ENCODE measurements at regions not wholly inside any gene's neighbourhood (a gene's known extent, or its start where the extent isn't known, plus 50 kb on each side); places are given as distances from the start of the nearest gene placed in this dataset.

DNA sequence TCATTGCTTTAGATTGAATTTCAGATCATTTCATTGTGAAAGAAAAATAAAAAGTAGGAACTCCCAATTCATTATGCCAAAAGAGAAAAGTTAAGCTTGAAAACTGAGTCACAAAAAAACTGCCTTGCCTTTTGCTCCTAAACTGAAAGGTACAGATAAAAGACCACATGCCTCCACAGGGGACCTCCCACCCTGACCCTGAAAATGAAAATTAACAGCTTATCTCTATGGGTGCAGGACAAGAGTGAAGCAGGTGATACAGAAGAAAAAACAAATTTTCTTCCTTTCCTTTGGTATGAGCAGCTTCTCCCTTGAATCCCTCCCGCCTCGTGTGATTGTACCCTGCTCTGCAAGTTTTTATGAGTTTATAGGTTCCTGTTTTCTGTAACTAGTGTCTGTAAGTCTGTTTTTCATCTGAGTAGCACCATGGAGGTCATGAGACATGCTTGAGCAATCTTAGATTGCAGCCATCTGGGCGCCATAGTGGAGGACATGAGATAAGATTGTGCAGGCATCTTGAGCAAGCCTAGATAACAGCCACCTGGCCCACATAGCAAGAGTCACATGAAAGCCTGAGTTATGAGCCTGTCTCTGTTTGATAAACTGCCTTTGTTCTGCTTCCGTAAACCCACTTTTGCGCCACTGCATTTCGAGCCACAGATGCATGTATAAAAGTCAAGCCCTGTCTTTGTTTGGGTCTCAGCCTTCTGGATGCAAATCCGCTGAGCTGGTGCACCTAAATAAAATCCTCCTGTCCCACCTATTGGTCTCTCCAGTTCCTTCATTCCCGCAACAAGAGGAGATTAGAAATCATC lies 56.2 kb upstream of the DYNC1I2 start:
- no peak for DNase-seq (ENCODE audit: low read depth)
- Histone ChIP-seq H3K4me3 (ENCODE audit: low read depth, low read length) (no peak overlapping the region), H3K27me3 (ENCODE audit: control insufficient read depth, insufficient read depth, low read length) (peaks cover 7% of the 10 kb centered on the region), H3K36me3 (ENCODE audit: control insufficient read depth, insufficient read depth, low read length) (no peaks in the 10 kb centered on the region)
- TF ChIP-seq, protein P1, sequence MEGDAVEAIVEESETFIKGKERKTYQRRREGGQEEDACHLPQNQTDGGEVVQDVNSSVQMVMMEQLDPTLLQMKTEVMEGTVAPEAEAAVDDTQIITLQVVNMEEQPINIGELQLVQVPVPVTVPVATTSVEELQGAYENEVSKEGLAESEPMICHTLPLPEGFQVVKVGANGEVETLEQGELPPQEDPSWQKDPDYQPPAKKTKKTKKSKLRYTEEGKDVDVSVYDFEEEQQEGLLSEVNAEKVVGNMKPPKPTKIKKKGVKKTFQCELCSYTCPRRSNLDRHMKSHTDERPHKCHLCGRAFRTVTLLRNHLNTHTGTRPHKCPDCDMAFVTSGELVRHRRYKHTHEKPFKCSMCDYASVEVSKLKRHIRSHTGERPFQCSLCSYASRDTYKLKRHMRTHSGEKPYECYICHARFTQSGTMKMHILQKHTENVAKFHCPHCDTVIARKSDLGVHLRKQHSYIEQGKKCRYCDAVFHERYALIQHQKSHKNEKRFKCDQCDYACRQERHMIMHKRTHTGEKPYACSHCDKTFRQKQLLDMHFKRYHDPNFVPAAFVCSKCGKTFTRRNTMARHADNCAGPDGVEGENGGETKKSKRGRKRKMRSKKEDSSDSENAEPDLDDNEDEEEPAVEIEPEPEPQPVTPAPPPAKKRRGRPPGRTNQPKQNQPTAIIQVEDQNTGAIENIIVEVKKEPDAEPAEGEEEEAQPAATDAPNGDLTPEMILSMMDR (IDR thresholded peaks at IDR 0.05; ENCODE audit: insufficient read depth, low read depth, low read length), result no peak
- ChIA-PET POLR2A (no interaction called here), CTCF (interaction anchor here (0.6 to 2.0 kb wide), 2 partner anchors 9 to 247 kb away, joined by 3 to 5 read pairs; no protein-coding TSS in a partner anchor)
